A549 (cell line): ENCODE measurements at regions not wholly inside any gene's neighbourhood (a gene's known extent, or its start where the extent isn't known, plus 50 kb on each side); places are given as distances from the start of the nearest gene placed in this dataset.

ENCODE experiments used
- CEBPB ChIP-seq, 2 experiments: fragments of >200 bp in 1 of 2; sonication (Bioruptor Twin) in 1 of 2; formaldehyde crosslinking in 1 of 2; IDR thresholded peaks; 2 replicates each; pipeline ENCODE4 v1.6.1; 2012 to 2016
- CHD2 ChIP-seq: fragments of 150-350 bp; IDR thresholded peaks from 2 replicates; pipeline ENCODE4 v1.6.1; 2014; ENCODE audit warnings: low read length; ENCODE audit not compliant: partially characterized antibody
- FOSB ChIP-seq: fragments of 250-450 bp; sonication (Bioruptor Pico); IDR thresholded peaks from 2 replicates; pipeline ENCODE4 v1.5.0; 2020; ENCODE audit warnings: mild to moderate bottlenecking, moderate library complexity
- JUN ChIP-seq, 2 experiments: fragments of >200 bp; sonication (Bioruptor Twin); formaldehyde crosslinking; IDR thresholded peaks; 2 replicates in 1 of 2; 3 replicates in 1 of 2; pipeline ENCODE4 v1.6.1; 2016 to 2017
- MAFK ChIP-seq: fragments of 450-650 bp; IDR thresholded peaks from 2 replicates; pipeline ENCODE4 v1.6.1; 2014; ENCODE audit not compliant: partially characterized antibody
- POLR2AphosphoS2 ChIP-seq: conservative IDR thresholded peaks from 2 replicates; pipeline ENCODE4 v1.6.1; 2012; ENCODE audit warnings: low read length, improper control_type of control experiment, inconsistent platforms
- RAD21 ChIP-seq, 2 experiments: fragments of >200 bp in 1 of 2; sonication (Bioruptor Twin) in 1 of 2; formaldehyde crosslinking in 1 of 2; IDR thresholded peaks in 1 of 2; conservative IDR thresholded peaks in 1 of 2; 2 replicates in 1 of 2; 3 replicates in 1 of 2; pipeline ENCODE4 v1.6.1; 2012 to 2018; ENCODE audit warnings: inconsistent platforms in 1 of 2
- SMC3 ChIP-seq: fragments of >200 bp; sonication (Bioruptor Twin); formaldehyde crosslinking; IDR thresholded peaks from 3 replicates; pipeline ENCODE4 v1.6.1; 2018; ENCODE audit warnings: inconsistent platforms
- SREBF2 ChIP-seq: fragments of 450-650 bp; IDR thresholded peaks from 2 replicates; pipeline ENCODE4 v1.6.1; 2014; ENCODE audit warnings: mild to moderate bottlenecking, moderate library complexity
- TF ChIP-seq, protein P1 (sequence below): IDR thresholded peaks from 2 replicates; pipeline ENCODE4 v1.6.1; 2012
- TF ChIP-seq, protein P2 (sequence below): fragments of 450-650 bp; IDR thresholded peaks from 2 replicates; pipeline ENCODE4 v1.6.1; 2014; ENCODE audit warnings: antibody characterized with exemption
- TF ChIP-seq, protein P3 (sequence below): fragments of >200 bp; sonication (Bioruptor Twin); formaldehyde crosslinking; IDR thresholded peaks from 3 replicates; pipeline ENCODE4 v1.5.1; 2016
- TF ChIP-seq, protein P4 (sequence below): IDR thresholded peaks from 2 replicates; pipeline ENCODE4 v1.6.1; 2012

DNA sequence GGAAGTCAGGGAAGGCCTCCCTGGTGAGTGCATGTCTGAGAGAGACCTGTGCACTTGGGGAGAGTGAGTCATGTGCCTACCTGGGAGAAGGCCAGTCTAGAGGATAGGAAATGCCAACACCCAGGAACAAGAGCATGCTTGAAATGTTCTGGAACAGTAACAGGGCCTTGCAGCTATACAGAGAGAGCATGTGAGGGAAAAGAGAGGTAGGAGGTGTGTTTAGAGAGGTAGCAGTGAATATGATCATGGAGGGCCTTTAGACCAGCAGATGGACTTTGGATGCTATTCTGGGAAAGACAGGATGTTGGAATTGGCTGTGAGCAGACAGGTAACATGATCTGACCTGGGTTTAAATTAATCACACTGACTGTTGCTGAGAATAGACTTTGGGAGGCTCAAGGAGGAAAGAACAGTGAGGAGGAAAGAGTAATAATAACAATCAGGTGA, 1143.6 kb downstream of the FLRT2 start:
- TF ChIP-seq JUN (IDR thresholded peaks at IDR 0.05), result no peak
- TF ChIP-seq RAD21 (conservative IDR thresholded peaks at IDR 0.05 in 1 of 2, IDR thresholded peaks at IDR 0.05 in 1 of 2), result no peak
- TF ChIP-seq CEBPB (IDR thresholded peaks at IDR 0.05), result no peak
- TF ChIP-seq POLR2AphosphoS2, result no peak
- TF ChIP-seq, protein P1, sequence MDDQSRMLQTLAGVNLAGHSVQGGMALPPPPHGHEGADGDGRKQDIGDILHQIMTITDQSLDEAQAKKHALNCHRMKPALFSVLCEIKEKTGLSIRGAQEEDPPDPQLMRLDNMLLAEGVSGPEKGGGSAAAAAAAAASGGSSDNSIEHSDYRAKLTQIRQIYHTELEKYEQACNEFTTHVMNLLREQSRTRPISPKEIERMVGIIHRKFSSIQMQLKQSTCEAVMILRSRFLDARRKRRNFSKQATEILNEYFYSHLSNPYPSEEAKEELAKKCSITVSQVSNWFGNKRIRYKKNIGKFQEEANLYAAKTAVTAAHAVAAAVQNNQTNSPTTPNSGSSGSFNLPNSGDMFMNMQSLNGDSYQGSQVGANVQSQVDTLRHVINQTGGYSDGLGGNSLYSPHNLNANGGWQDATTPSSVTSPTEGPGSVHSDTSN, result no peak
- TF ChIP-seq, protein P2, sequence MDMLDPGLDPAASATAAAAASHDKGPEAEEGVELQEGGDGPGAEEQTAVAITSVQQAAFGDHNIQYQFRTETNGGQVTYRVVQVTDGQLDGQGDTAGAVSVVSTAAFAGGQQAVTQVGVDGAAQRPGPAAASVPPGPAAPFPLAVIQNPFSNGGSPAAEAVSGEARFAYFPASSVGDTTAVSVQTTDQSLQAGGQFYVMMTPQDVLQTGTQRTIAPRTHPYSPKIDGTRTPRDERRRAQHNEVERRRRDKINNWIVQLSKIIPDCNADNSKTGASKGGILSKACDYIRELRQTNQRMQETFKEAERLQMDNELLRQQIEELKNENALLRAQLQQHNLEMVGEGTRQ, result no peak
- no peak for TF ChIP-seq SREBF2
- TF ChIP-seq FOSB (CRISPR knock-in tag), result no peak
- TF ChIP-seq CHD2, result no peak
- TF ChIP-seq MAFK, result no peak
- TF ChIP-seq, protein P3, sequence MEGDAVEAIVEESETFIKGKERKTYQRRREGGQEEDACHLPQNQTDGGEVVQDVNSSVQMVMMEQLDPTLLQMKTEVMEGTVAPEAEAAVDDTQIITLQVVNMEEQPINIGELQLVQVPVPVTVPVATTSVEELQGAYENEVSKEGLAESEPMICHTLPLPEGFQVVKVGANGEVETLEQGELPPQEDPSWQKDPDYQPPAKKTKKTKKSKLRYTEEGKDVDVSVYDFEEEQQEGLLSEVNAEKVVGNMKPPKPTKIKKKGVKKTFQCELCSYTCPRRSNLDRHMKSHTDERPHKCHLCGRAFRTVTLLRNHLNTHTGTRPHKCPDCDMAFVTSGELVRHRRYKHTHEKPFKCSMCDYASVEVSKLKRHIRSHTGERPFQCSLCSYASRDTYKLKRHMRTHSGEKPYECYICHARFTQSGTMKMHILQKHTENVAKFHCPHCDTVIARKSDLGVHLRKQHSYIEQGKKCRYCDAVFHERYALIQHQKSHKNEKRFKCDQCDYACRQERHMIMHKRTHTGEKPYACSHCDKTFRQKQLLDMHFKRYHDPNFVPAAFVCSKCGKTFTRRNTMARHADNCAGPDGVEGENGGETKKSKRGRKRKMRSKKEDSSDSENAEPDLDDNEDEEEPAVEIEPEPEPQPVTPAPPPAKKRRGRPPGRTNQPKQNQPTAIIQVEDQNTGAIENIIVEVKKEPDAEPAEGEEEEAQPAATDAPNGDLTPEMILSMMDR, result no peak
- TF ChIP-seq SMC3, result no peak
- TF ChIP-seq, protein P4, sequence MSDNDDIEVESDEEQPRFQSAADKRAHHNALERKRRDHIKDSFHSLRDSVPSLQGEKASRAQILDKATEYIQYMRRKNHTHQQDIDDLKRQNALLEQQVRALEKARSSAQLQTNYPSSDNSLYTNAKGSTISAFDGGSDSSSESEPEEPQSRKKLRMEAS, result no peak
